ENCODE measurements at regions not wholly inside any gene's neighbourhood (a gene's known extent, or its start where the extent isn't known, plus 50 kb on each side); places are given as distances from the start of the nearest gene placed in this dataset.
"Not testable (repeated sequence)": the region's sequence is repeated elsewhere in the genome, so short reads cannot be mapped to it uniquely, and the experiment has no call there.

- H3K9me1 ChIP-seq (ENCODE audit: control insufficient read depth, extremely low read depth, insufficient read depth, low read length): no peaks in the 10 kb centered on the region
- TF ChIP-seq CTCF (optimal IDR thresholded peaks at IDR 0.05 in 1 of 3, IDR thresholded peaks at IDR 0.05 in 1 of 3, conservative IDR thresholded peaks at IDR 0.05 in 1 of 3; ENCODE audit: extremely low read depth in 1 of 3, insufficient read depth in 2 of 3, low read length in 3 of 3) (no peak), EZH2 (IDR thresholded peaks at IDR 0.05; ENCODE audit: low read length) (no peak)
- H3K27me3 ChIP-seq (ENCODE audit: control insufficient read depth, extremely low read depth, insufficient read depth, low read length): no peaks in the 10 kb centered on the region
- FAIRE-seq: no peak
- DNase-seq (ENCODE audit: low read depth, low spot score): no peak
- no peaks in the 10 kb centered on the region for H3K79me2 ChIP-seq (ENCODE audit: control insufficient read depth, insufficient read depth, low read length)
- H4K20me1 ChIP-seq (ENCODE audit: control insufficient read depth, extremely low read depth, insufficient read depth, low read length): no peaks in the 10 kb centered on the region
- H3K4me3 ChIP-seq (ENCODE audit: control insufficient read depth in 2 of 3, extremely low read depth in 1 of 3, insufficient read depth in 2 of 3, low read depth in 1 of 3, low read length in 3 of 3): no peak overlapping the region
- no peaks in the 10 kb centered on the region for H3K4me1 ChIP-seq (ENCODE audit: control insufficient read depth, extremely low read depth, insufficient read depth, low read length)
- no peak overlapping the region for H3K4me2 ChIP-seq (ENCODE audit: control insufficient read depth, extremely low read depth, insufficient read depth, low read depth, low read length)
- H3K9ac ChIP-seq (ENCODE audit: control insufficient read depth, extremely low read depth, insufficient read depth, low read length): no peak overlapping the region
- no peak overlapping the region for H2AFZ ChIP-seq (ENCODE audit: control insufficient read depth, low read length)
- H3K27ac ChIP-seq (ENCODE audit: control insufficient read depth, insufficient read depth, low read length): no peak overlapping the region
- no peaks in the 10 kb centered on the region for H3K36me3 ChIP-seq (ENCODE audit: control insufficient read depth in 2 of 2, extremely low read depth in 1 of 2, insufficient read depth in 2 of 2, low read length in 2 of 2)
- H3K9me3 ChIP-seq (ENCODE audit: control insufficient read depth, low read depth, low read length): no peaks in the 10 kb centered on the region
- dilution Hi-C loops (cut with MboI; ENCODE audit: extremely low pct_ligation_motif_present, low sequenced_read_pairs): no loop called here
Observed at GRCh38 chrX:3990569-3990968, 277.1 kb upstream of the PRKX start.

GRCh38 chrX:3972104-3972858 is 258.8 kb upstream of the PRKX start:
- H3K4me2 ChIP-seq (ENCODE audit: control insufficient read depth, extremely low read depth, insufficient read depth, low read depth, low read length); H3K9ac ChIP-seq (ENCODE audit: control insufficient read depth, extremely low read depth, insufficient read depth, low read length); H3K27me3 ChIP-seq (ENCODE audit: control insufficient read depth, extremely low read depth, insufficient read depth, low read length); H3K4me1 ChIP-seq (ENCODE audit: control insufficient read depth, extremely low read depth, insufficient read depth, low read length); H3K9me3 ChIP-seq (ENCODE audit: control insufficient read depth, low read depth, low read length); H3K9me1 ChIP-seq (ENCODE audit: control insufficient read depth, extremely low read depth, insufficient read depth, low read length); H4K20me1 ChIP-seq (ENCODE audit: control insufficient read depth, extremely low read depth, insufficient read depth, low read length); H3K4me3 ChIP-seq (ENCODE audit: control insufficient read depth in 2 of 3, extremely low read depth in 1 of 3, insufficient read depth in 2 of 3, low read depth in 1 of 3, low read length in 3 of 3); dilution Hi-C loops (cut with MboI; ENCODE audit: extremely low pct_ligation_motif_present, low sequenced_read_pairs); DNase-seq (ENCODE audit: low read depth, low spot score); H3K79me2 ChIP-seq (ENCODE audit: control insufficient read depth, insufficient read depth, low read length); H3K27ac ChIP-seq (ENCODE audit: control insufficient read depth, insufficient read depth, low read length); H2AFZ ChIP-seq (ENCODE audit: control insufficient read depth, low read length); FAIRE-seq; H3K36me3 ChIP-seq (ENCODE audit: control insufficient read depth in 2 of 2, extremely low read depth in 1 of 2, insufficient read depth in 2 of 2, low read length in 2 of 2): not testable (repeated sequence)

- DNase-seq (ENCODE audit: low read depth, low spot score) (no peak), FAIRE-seq (no peak)
- H3K4me1 ChIP-seq (ENCODE audit: control insufficient read depth, extremely low read depth, insufficient read depth, low read length): no peaks in the 10 kb centered on the region
- H3K4me3 ChIP-seq (ENCODE audit: control insufficient read depth in 2 of 3, extremely low read depth in 1 of 3, insufficient read depth in 2 of 3, low read depth in 1 of 3, low read length in 3 of 3): no peak overlapping the region
- no peaks in the 10 kb centered on the region for H3K9me1 ChIP-seq (ENCODE audit: control insufficient read depth, extremely low read depth, insufficient read depth, low read length)
- H3K27me3 ChIP-seq (ENCODE audit: control insufficient read depth, extremely low read depth, insufficient read depth, low read length): no peaks in the 10 kb centered on the region
- H3K36me3 ChIP-seq (ENCODE audit: control insufficient read depth in 2 of 2, extremely low read depth in 1 of 2, insufficient read depth in 2 of 2, low read length in 2 of 2): no peaks in the 10 kb centered on the region
- no peak overlapping the region for H2AFZ ChIP-seq (ENCODE audit: control insufficient read depth, low read length)
- no peaks in the 10 kb centered on the region for H3K9me3 ChIP-seq (ENCODE audit: control insufficient read depth, low read depth, low read length)
- no peak for TF ChIP-seq EZH2 (IDR thresholded peaks at IDR 0.05; ENCODE audit: low read length)
- TF ChIP-seq CTCF (optimal IDR thresholded peaks at IDR 0.05 in 1 of 3, IDR thresholded peaks at IDR 0.05 in 1 of 3, conservative IDR thresholded peaks at IDR 0.05 in 1 of 3; ENCODE audit: extremely low read depth in 1 of 3, insufficient read depth in 2 of 3, low read length in 3 of 3): no peak
- H4K20me1 ChIP-seq (ENCODE audit: control insufficient read depth, extremely low read depth, insufficient read depth, low read length): no peaks in the 10 kb centered on the region
- H3K27ac ChIP-seq (ENCODE audit: control insufficient read depth, insufficient read depth, low read length): no peak overlapping the region
- H3K79me2 ChIP-seq (ENCODE audit: control insufficient read depth, insufficient read depth, low read length): no peaks in the 10 kb centered on the region
- no peak overlapping the region for H3K9ac ChIP-seq (ENCODE audit: control insufficient read depth, extremely low read depth, insufficient read depth, low read length)
- dilution Hi-C loops (cut with MboI; ENCODE audit: extremely low pct_ligation_motif_present, low sequenced_read_pairs): no loop called here
- H3K4me2 ChIP-seq (ENCODE audit: control insufficient read depth, extremely low read depth, insufficient read depth, low read depth, low read length): no peak overlapping the region
Observed at GRCh38 chrX:3968749-3969148, 255.3 kb upstream of the PRKX start.
